Lung (tissue), 11 donors: ENCODE measurements at regions not wholly inside any gene's neighbourhood (a gene's known extent, or its start where the extent isn't known, plus 50 kb on each side); places are given as distances from the start of the nearest gene placed in this dataset.

ENCODE experiments used
- ATAC-seq: fragments of 200-7000 bp; cut with Tn5 transposase; one replicate; pipeline ENCODE4 v1.9.1; 2020; ENCODE audit warnings: moderate number of reproducible peaks; ENCODE audit not compliant: insufficient read depth, low FRiP score
- DNase-seq, 3 donors: peaks; one replicate each; pipeline ENCODE4 v3.0.0-alpha.2; 2013 to 2017
- H3K27ac ChIP-seq, 2 donors: one replicate each; pipeline ENCODE4 v1.5.1; 2013; ENCODE audit warnings: mild to moderate bottlenecking in 2 of 2, moderate library complexity in 2 of 2, control low read depth in 1 of 2, inconsistent platforms in 1 of 2, low read depth in 1 of 2, low read length in 1 of 2
- H3K27me3 ChIP-seq, 3 donors: one replicate each; pipeline ENCODE4 v1.5.1; 2013; ENCODE audit warnings: low read length in 2 of 3; ENCODE audit not compliant: control insufficient read depth in 3 of 3, insufficient read depth in 3 of 3
- H3K36me3 ChIP-seq, 4 donors: one replicate each; pipeline ENCODE4 v1.5.1; 2013; ENCODE audit warnings: low read length in 4 of 4, mild to moderate bottlenecking in 1 of 4, moderate library complexity in 1 of 4; ENCODE audit not compliant: control insufficient read depth in 4 of 4, insufficient read depth in 4 of 4
- H3K4me1 ChIP-seq, 5 donors: one replicate each; pipeline ENCODE4 v1.5.1; 2013; ENCODE audit warnings: low read length in 5 of 5, mild to moderate bottlenecking in 2 of 5, moderate library complexity in 1 of 5; ENCODE audit not compliant: control insufficient read depth in 5 of 5, insufficient read depth in 5 of 5
- H3K4me3 ChIP-seq: one replicate; pipeline ENCODE4 v1.5.1; 2013; ENCODE audit warnings: mild to moderate bottlenecking, control low read depth, moderate library complexity
- H3K9ac ChIP-seq, 2 donors: one replicate each; pipeline ENCODE4 v1.5.1; 2013; ENCODE audit warnings: low read length in 2 of 2, control low read depth in 1 of 2; ENCODE audit not compliant: insufficient read depth in 1 of 2
- H3K9me3 ChIP-seq, 4 donors: one replicate each; pipeline ENCODE4 v1.5.1; 2013; ENCODE audit warnings: low read length in 3 of 4, mild to moderate bottlenecking in 1 of 4, moderate library complexity in 1 of 4; ENCODE audit not compliant: control insufficient read depth in 4 of 4, insufficient read depth in 3 of 4
- WGBS, 2 donors: extraction: QIAGEN DNeasy Blood & Tissue Kit; methylation state at CpG; one replicate each; pipeline ENCODE4 v1.1.7; 2013; 5-methylcytosine and 5-hydroxymethylcytosine counted together
- TF ChIP-seq, protein P1 (sequence below): IDR thresholded peaks from 2 replicates; pipeline ENCODE4 v1.5.1; 2012; ENCODE audit warnings: mild to moderate bottlenecking; ENCODE audit errors: control extremely low read depth, extremely low read depth
- donor health status: control.
- donor health status: control.
- donor health status: Bipolar disorder and iron deficiency.
- donor health status: healthy.
- donor health status: DM: yes; HTN: yes; CAD: no.

DNA sequence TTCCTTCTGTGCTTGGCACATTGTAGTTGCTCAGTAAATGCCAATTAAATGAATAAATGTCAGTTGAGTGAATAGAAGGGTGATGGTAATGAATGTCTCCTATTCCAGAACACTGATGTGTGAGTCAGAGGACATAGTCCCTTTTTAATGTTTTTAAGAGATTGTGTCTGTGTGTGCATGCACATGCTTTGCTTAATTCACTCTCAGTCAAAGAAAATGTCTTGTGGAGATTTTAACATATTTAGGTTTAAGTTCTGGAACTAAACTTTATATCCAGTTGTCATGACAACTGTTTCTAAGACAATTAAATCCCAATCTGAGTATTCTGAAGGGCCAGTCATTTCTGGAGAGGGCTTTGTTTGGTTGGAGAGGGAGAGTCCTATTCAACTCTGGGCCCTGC, 255.3 kb upstream of the CDH11 start:
- H3K27me3 ChIP-seq = no peaks in the 10 kb centered on the region
- no peak overlapping the region for H3K27ac ChIP-seq
- peaks cover 0 to 9% (median 3%) of the 10 kb centered on the region in 5 donors for H3K4me1 ChIP-seq
- H3K9me3 ChIP-seq = no peaks in the 10 kb centered on the region
- TF ChIP-seq, protein P1, sequence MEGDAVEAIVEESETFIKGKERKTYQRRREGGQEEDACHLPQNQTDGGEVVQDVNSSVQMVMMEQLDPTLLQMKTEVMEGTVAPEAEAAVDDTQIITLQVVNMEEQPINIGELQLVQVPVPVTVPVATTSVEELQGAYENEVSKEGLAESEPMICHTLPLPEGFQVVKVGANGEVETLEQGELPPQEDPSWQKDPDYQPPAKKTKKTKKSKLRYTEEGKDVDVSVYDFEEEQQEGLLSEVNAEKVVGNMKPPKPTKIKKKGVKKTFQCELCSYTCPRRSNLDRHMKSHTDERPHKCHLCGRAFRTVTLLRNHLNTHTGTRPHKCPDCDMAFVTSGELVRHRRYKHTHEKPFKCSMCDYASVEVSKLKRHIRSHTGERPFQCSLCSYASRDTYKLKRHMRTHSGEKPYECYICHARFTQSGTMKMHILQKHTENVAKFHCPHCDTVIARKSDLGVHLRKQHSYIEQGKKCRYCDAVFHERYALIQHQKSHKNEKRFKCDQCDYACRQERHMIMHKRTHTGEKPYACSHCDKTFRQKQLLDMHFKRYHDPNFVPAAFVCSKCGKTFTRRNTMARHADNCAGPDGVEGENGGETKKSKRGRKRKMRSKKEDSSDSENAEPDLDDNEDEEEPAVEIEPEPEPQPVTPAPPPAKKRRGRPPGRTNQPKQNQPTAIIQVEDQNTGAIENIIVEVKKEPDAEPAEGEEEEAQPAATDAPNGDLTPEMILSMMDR = no peak
- no peaks in the 10 kb centered on the region for H3K36me3 ChIP-seq
- no peak for DNase-seq
- no peak for ATAC-seq
- no peak overlapping the region for H3K9ac ChIP-seq
- no peak overlapping the region for H3K4me3 ChIP-seq

DNA sequence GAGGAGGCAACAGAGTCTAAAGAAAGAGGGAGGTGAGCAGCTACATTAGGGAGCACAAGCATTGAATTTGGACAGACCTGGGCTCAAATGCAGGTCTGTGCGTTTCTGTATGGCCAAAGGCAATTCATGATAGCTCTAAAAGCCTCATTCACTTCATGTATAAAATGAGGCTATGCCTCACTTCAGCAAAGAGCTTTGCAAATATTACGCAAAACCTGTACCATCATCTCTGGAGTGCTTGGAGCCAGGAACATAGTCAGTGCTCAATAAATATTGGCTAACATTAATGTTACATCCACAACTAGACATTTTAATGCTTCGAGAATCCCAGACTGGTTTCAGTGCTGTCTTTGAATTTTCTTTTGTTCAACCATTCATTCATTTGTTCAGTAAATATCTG, 254.7 kb upstream of the CDH11 start:
- Histone ChIP-seq H3K4me1 (peaks cover 0 to 9% (median 3%) of the 10 kb centered on the region in 5 donors), H3K36me3 (no peaks in the 10 kb centered on the region), H3K27ac (no peak overlapping the region), H3K4me3 (no peak overlapping the region), H3K27me3 (no peaks in the 10 kb centered on the region), H3K9me3 (no peaks in the 10 kb centered on the region), H3K9ac (no peak overlapping the region)
- 70 to 86% methylated on average over 3 of the region's 3 CpGs for WGBS, 2 donors
- TF ChIP-seq, protein P1 = no peak
- ATAC-seq (no peak), DNase-seq (no peak)

DNA sequence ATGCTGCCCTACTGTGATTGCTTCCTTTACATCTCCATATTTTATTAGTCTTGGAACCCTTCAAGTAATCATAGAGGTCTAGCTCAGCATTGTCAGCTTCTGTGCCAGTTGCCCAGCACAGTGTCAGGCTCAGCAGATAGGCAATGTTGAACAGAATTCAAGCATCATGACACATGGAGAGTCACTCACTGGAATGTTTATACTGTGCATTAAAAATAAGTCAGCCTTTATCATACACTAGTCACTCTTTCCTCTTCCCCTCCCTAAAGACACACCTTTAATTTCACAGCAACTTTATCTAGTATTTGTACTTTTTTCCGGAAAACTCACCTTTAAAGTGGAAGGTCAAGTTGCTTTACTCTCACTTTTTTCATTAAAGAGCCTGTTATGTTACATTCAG, 253.8 kb upstream of the CDH11 start:
- Histone ChIP-seq H3K4me3 (no peak overlapping the region), H3K27ac (no peak overlapping the region), H3K36me3 (no peaks in the 10 kb centered on the region), H3K9ac (no peak overlapping the region), H3K4me1 (peaks cover 0 to 9% (median 3%) of the 10 kb centered on the region in 5 donors), H3K27me3 (no peaks in the 10 kb centered on the region), H3K9me3 (no peaks in the 10 kb centered on the region)
- peak in 1 of 3 donors; percentile 38 for DNase-seq
- WGBS, 2 donors = 58 to 78% methylated on average over 1 of the region's 1 CpG
- peak; percentile 29 for ATAC-seq
- TF ChIP-seq, protein P1 = no peak

DNA sequence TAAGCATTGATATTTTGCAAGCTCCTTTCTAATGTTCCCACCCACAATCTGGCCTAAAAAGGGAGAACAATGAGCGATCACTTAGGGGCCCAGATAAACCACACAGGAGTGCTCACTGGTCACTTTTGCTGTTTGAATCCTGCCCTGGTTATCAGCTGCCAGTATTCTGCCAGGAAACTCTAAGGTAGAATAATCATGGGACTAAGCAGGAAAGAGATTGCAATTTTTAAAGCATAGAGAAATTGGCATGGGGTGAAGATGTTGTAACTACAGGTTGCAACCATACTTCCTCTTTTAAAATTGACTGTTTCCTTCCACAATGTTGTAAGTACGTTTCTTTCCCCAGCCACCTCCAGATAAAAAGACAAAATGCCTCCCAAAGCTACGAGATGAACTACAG, 251.2 kb upstream of the CDH11 start:
- Histone ChIP-seq H3K27ac (no peak overlapping the region), H3K4me3 (no peak overlapping the region), H3K9ac (no peak overlapping the region), H3K27me3 (no peaks in the 10 kb centered on the region), H3K9me3 (no peaks in the 10 kb centered on the region), H3K4me1 (peaks cover 0 to 9% (median 3%) of the 10 kb centered on the region in 5 donors), H3K36me3 (no peaks in the 10 kb centered on the region)
- DNase-seq (no peak), ATAC-seq (peak; percentile 39)
- TF ChIP-seq, protein P1 = no peak
- 10 to 17% methylated on average over 3 of the region's 3 CpGs for WGBS, 2 donors
